Stimulated activated CD4-positive, alpha-beta T cell treated with anti-CD3 and anti-CD28 coated beads, Interleukin-1b, Interleukin-23, amount 100 ng/mL, for 24 hours (primary cell): ENCODE measurements at regions not wholly inside any gene's neighbourhood (a gene's known extent, or its start where the extent isn't known, plus 50 kb on each side); places are given as distances from the start of the nearest gene placed in this dataset.

ENCODE experiments used
- DNase-seq, 4 experiments: peaks; one replicate each; pipeline ENCODE4 v3.0.0-alpha.2; 2020; ENCODE audit warnings: low read depth in 4 of 4, low spot score in 1 of 4

DNA sequence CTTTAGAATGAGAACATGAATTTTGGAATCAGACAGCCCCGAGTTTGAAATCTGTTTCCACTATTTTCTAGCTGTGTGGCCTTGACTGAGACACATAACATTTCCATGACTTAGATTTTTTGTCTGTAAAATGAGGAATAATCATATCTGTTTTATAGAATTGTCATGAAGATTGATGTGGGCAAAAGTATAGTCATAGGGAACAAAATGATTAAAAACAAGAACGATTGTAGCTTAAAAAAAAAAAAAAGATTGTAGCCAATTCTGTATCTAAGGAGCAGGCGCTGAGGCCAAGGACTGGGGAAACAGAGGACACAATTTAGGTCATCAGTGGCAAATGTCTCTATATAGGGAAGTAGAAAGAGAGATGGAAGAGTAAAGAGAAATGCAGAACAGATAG, 201.6 kb upstream of the C1QTNF7 start:
- no peak for DNase-seq

DNA sequence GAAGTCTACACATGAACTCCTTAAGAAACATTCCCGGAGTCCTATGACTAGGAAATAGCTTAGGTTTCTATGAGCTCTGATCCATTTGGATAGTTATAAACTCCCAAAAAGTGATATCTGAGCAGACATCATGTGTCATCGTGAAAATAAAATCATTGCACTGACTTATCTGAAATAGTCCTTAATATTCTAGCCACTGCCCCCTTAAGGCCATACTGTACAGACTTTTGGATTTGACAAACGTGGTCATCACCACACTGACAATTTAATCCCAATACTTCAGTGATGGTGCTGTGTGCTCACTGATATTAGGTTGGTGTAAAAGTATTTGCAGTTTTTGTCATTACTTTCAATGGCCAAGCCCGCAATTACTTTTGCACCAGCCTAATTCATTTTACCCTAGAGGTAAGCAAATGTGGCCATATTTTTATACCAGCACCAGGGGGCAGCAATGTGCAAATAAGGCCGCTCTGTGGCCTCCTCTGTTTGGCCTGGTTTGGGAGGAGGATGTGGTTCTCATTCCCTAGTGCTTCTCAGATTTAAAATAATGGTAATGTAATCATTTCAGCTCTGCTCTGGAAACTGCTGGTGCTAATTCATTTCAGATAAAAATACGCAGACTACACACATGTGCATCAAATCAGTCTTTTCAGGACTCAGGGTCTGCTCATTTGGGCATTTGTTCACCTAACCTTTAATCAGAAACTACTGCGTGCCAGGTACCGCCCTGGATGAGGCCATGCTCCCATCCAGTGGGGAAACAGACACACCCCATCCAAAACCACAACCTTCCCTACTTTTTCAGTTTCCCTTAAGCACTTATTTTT, 196.4 kb upstream of the C1QTNF7 start:
- DNase-seq = peak; percentile 46 to 69 (median 54)

DNA sequence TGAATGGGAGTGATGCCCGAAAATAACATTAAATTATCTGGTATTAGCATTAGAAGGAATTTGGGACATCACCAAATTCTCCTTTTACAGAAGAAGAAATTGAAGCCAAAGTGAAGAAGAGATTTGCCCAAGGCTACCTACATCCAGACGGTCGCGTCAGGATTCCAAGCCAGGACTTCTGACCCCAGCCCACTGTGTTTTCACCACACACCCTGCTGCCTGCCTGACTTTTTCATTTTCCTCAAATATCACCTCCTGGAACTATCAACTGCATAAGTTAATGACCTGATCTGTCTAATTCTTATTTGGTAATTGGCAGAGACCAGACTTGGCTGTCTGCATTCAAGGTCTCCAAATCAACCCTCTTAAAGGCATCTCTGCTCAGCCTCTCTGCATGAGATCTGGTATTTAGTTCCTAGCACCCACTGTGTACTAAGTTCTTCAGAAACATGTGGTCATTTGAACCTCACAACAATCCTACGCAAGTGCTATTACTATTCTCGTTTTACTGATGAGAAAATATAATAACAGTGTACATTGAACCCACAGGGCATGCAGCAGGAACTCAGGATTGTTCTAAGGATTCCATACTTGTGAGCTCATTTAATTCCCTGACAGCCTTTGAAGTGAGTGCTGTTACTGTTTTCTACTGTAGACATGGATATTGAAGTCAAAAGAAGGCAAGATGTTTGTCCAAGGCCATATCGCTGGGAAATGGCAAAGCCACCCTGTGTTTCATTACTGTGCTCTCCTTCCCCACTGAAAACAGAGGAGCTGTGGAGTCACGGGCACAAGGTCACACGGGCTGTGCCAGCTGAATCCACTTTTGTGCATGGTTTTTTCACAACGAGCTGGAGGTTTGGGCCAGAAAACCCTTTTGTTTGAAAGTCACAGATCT, 195.2 kb upstream of the C1QTNF7 start:
- no peak for DNase-seq

DNA sequence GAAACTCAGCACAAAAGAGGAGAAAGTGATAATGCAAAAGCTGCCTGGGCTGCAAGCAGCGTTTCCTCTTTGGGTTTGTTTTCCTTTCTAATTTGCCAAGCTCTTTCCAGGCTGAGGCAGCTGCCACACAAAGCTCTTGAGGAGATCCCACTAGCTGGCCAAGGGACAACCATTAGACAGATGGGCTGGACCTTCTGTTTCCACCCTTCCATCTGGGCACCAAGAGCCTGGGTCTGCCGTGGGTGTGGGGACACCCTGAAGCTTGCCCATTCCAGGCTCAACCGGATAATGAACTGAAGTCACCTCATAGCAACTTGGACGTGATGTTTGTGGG, 194.6 kb upstream of the C1QTNF7 start:
- DNase-seq = no peak

DNA sequence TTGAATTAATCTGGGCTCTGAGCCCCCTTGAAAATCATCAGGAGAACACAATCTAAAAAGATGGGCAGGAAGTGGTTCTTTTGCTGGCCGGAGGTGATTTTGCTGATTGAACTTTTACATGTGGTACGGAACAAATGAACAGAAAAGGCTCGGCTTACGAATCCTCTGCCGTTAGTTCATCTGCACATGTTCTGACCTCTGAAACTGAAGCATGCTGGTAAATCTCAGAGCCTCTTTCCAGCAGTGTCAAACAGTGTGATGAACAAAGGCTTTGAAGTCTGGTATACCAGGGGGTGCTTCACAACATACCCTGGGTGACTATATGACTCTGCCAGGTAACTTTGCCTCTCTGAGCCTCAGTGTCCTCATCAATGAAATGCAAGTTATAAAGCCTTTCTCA, 194.2 kb upstream of the C1QTNF7 start:
- no peak for DNase-seq

DNA sequence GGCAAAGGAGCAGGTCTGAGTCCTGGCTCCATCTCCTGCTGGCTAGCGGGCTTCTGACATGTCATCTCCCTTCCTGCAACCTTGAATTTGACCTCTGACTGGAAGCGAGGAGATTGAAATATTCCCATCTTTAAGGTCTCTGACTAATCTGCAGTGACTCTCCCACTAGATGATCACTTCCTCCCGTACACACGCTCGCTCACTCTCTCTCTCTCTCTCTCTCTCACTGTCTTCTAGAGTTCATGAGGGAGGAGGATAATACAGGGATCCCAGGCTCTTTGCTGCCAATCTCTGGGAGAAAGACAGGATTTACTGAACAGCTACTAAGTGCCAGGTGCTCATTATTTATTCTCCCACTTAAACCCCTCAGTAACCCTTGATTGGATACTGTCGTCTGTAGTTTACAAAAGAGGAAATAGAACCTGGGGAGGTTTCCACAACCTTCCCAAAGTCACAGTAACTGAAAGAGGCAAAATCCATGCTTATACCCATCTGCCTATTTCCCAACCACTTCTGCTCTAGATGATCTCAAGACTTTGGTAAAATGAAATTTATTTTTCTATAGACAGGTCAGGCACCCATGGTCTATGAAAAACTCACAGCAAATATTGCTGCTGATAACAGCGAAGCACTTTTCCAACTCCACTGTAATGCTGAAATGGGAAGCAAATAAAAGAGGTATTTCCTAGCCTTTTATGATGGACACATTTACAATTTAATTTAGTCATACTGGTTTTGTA, 193.5 kb upstream of the C1QTNF7 start:
- no peak for DNase-seq

DNA sequence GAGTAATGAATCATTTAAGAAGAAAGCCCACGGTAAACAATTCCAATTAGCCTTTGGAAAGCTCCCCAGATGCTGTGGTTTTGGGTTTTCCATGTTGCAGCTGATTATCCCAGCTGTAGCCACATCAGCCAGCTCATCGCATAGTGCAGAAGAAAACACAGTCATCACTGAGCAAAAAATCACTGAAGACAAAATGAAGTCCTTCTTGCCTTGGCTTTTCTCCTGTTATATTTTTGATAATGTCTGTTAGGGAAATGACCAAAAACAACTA, 193.0 kb upstream of the C1QTNF7 start:
- no peak for DNase-seq

DNA sequence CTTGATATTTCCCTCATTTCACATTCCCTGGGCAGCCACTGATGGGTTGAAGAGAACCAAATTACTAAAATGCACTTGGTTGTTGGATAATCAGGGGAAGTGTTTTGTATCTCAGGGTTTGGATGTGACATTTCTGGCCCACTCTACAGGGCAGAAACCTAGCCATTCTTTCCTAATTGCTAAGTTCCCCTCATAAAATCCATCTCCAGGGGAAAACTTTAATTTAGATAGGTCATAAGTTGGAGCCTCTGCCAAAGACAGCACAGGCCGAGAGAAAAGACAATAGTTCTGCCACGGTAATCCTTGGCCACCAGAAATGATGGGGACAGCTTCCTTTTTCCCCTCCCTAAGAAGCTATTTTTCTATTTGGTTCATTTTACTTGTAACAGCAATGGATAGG, 192.7 kb upstream of the C1QTNF7 start:
- no peak for DNase-seq

DNA sequence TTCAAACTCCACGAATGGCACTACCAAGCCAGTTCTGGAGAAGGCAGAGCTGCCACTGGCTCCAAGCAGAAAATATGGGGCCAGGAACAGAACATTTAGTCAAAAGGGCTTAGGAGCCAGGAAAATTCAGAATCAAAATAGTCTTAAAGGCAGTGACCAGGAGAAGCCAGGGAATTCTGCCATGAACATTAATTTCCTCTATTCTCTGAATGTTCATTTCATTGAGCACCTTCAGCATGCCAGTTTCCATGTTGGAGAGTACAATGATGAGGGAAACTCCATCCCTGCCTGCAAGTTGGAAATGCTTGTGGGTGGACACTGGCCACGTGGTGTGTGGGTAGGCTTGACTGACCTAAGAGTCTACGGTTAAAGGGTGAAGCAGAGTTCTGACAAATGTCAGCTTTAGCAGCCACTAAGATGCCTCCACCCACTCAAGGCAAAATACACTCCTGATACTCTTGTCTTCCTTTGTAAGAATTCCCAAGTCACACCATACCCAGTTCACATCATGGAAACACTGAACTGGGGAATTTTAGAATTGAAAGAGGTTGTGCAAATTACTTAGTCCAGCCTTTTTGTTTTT, 190.1 kb upstream of the C1QTNF7 start:
- no peak for DNase-seq

DNA sequence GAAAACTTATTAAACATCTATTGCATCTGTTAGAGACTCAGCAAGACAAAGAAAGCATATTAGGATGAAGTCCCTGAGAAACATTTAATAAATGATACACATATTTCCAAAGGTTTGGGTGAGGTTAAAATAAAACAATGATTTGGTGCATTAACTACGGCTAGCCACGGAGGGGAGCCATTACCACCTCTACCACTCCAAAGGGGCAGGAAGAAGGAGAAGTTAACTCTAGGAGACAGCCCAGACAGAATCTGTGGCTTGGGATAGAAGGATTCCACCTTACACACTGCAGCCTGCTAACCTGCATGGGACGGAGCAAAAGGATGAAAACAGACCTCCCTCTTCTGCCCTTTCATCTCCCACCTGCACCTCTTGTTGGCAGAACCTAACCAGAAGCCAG, 189.1 kb upstream of the C1QTNF7 start:
- DNase-seq = no peak

DNA sequence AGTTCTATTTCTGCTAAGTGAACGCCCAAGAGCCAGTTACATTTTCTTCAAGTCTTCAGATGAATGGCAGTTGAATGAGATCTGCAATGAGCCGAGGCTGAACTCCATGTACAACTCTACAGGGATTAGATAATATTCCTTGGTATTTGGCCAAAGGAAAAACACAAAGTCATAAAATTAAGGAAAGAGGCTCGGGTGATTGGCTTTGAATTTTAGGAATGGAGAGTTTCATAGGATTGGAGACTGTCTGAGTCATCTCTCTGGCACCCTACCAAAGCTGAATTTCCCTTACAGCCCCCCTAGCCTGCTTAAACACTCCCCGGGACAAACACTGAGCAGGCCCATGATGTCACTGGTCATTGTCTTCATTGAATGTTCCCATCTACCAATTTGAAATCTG, 188.0 kb upstream of the C1QTNF7 start:
- no peak for DNase-seq

DNA sequence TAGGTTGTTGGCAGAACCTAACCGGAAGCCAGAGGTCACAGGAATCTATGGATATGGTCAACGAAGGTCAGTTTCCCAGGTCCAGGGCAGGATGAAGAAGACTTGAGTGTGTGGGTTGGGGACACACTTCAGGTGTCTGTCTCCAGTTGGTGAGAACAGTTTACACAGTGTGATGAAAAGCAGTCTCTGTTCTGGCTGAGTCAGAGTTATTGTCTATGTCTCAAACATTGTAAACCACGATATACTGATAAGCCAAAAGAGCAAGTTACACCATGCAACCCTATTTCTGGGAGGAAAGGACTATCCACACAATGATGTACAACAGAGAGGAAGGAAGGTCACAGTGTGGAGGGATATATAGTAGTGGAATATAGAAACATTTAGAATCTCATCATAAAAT, 187.1 kb upstream of the C1QTNF7 start:
- DNase-seq = no peak

DNA sequence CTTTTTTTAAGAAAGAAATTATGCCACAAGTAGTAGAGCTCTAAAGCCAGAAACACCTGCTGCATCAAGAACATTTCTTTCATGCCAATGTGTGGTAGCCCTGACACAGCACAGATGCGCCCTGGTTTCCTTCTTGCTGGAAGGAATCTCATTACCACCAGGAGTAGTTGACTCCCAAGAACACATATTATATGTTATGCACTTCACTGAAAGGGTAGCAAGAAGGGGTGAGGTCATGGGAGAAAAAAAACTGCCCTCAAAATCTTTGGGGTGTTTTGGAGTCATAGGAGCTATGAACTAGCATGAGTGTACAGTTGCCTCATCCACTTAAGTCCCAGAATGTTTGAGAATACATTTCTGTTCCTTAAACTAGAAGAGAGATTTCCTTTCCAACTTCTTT, 185.8 kb upstream of the C1QTNF7 start:
- no peak for DNase-seq

DNA sequence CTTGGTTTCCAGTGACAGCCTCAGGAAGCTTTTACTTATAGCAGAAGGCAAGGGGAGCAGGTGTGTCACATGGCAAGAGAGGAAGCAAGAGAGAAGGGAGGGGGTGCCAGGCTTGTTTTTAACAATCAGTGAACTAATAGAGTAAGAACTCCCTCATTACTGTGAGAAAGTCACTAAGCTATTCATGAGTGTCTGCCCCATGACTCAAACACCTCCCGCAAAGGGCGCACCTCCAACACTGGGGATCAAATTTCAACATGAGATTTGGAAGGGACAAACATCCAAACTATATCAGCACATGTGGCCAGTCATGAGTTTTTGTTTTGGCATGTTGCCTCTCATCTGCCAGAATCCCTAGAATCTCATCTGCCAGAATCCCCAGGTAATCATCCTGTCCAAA, 183.5 kb upstream of the C1QTNF7 start:
- no peak for DNase-seq

DNA sequence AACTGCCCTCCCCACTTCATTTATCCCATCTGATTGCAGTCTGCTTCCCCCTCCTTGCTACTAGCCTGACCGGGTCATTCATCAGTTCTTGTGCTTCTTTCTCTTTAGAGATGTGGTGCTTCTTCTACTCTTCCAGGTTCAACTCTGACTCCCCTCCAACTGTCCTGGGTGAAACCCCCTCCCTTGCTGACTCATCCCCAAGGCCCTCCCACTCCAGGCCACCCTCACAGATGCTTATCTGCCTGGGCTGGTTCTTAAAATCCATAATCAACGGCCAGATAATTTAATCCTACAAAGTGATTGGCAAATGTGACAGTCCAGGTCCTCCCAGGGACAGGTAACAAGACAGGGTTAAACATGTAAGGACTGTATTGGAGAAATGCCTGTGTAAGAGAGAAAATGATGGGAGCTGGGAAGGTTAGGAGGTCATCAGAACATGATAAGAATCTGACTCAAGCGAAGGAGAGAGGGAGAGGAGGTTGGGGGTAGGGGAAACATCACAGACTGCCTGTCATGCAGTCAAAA, 182.8 kb upstream of the C1QTNF7 start:
- DNase-seq = no peak

DNA sequence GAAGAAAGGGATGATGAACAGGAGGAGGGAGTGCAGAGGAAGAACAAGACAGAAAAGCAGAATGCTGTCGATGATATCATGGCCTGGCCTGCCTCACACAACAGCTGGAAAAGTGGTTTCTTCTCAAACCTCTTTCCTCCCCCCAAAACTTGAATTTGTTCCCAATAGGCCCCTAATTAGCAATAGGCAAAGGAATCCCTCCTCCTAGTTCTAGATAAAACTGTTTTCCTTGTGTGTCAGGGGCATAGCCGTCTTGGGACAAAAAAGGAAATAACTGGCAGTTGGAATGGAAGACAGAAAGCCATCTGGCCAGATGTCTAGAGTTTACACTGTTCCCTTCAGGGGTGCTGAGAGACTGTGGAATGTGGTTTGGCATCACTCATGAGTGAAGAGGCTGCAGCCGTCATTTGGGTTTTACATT, 177.8 kb upstream of the C1QTNF7 start:
- DNase-seq = no peak

DNA sequence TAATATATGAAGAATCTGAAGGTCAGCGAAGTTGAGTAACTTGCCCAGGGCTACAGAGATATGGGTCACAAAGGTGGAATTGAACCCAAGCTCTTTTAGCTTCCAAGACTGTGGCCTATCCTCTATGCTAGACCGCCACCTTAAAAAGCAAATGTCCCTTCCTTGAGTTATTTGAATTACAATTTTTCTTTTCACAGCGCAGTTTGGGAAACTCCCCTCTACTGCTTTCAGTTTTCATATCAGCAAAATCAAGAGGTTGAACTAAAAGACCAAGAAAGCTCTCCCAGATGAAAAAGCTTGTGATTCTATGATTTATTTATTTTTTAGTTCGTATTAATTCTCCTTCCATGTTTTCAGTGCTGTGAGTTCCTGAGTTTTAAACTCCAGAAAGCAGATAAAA, 174.5 kb upstream of the C1QTNF7 start:
- no peak for DNase-seq

DNA sequence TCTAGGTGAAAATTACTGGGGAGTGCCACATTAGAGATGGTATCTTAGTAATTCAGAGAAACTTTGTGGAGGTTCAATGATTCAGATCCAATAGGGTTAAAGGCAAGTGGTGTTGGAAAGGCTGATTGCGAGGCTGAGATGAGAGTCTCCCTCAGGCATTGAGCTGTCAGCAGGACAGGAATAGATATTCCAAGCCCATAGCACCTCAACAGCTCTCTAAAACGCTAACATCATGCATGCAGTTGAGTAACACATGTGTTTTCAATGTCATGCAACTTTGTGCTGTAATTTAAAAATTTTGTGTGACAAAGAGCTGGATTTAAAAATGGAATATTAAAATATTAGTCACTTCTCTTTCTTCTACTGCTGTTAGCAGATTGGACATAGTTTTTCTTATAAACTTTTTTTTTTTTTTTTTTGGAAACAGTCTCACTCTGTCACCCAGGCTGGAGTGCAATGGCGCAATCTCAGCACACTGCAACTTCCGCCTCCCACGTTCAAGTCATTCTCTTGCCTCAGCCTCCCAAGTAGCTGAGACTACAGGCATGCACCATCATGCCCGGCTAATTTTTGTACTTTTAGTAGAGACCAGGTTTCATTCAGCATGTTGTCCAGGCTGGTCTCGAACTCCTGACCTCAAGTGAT, 173.5 kb upstream of the C1QTNF7 start:
- no peak for DNase-seq

DNA sequence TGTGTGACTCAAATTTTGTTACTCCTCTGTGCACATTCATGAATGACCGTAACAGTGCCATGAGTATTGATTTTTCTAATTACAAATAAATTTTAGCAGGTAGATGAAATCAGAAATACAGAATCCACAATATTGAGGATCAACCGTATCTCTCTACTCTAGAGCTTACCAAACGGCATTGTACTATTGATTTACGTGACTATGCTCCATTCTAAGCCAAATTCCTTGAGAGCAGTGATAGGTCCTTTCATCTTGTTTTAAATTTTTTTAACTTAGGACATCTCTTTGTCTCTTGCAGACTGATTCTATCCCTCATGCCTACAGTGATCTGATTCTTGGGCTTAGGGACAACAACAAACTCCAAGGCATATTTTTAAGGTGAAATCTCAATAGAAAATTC, 172.3 kb upstream of the C1QTNF7 start:
- DNase-seq = no peak

DNA sequence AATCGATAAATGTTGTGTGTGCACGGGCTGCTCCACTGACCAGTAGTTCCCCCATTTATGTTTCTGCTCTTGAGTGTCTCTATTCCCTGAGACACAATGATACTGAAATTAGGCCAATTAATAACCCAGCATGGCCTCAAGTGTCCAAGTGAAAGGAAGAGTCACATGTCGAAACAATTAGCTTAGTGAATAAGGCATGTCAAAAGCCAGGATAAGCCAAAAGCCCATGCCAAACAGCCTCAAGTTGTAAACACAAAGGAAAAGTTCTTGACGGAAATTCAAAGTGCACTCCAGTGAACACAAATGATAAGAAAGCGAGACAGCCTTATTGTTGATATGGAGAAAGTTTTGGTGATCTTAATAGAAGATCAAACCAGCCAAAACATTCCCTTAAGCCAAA, 167.1 kb upstream of the C1QTNF7 start:
- no peak for DNase-seq

DNA sequence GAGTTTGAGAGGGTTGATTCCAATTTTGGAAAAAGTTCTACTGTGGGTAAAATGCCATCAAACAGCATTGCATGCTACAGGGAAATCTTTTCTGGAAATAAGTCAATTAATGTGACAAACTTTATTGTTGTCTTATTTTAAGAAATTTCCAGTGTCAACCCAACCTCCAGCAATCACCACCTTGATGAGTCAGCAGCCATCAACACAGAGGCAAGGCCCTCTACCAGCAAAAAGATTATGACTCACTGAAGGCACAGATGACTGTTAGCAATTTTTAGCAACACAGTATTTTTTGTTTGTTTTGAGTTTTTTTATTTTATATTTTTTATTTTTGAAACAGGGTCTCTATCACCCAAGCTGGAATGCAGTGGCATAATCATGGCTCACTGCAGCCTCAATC, 165.4 kb upstream of the C1QTNF7 start:
- DNase-seq = no peak
